Endodermal cell (in vitro differentiated cells): ENCODE measurements at regions not wholly inside any gene's neighbourhood (a gene's known extent, or its start where the extent isn't known, plus 50 kb on each side); places are given as distances from the start of the nearest gene placed in this dataset.

Experiments used
- DNase-seq: peaks from one replicate; pipeline ENCODE4 v3.0.0-alpha.2; 2017
- H3K27ac ChIP-seq: 2 replicates; pipeline ENCODE4 v1.5.1; 2013; ENCODE audit warnings: mild to moderate bottlenecking, low read depth, low read length, moderate library complexity
- H3K27me3 ChIP-seq: 2 replicates; pipeline ENCODE4 v1.6.1; 2013; ENCODE audit warnings: mild to moderate bottlenecking, low read length, moderate library complexity; ENCODE audit not compliant: insufficient read depth, control insufficient read depth, poor library complexity, severe bottlenecking
- H3K36me3 ChIP-seq: 2 replicates; pipeline ENCODE4 v1.7.0; 2013; ENCODE audit warnings: mild to moderate bottlenecking, low read length, moderate library complexity; ENCODE audit not compliant: control insufficient read depth, insufficient read depth
- H3K4me1 ChIP-seq: one replicate; pipeline ENCODE4 v1.7.0; 2013; ENCODE audit warnings: low read length; ENCODE audit not compliant: control insufficient read depth, insufficient read depth
- H3K4me3 ChIP-seq: 2 replicates; pipeline ENCODE4 v1.5.1; 2013; ENCODE audit warnings: mild to moderate bottlenecking, low read length, moderate library complexity
- H3K9ac ChIP-seq: 2 replicates; pipeline ENCODE4 v1.6.1; 2013; ENCODE audit warnings: mild to moderate bottlenecking, low read length, moderate library complexity; ENCODE audit not compliant: poor library complexity, severe bottlenecking; ENCODE audit errors: extremely low read depth
- H3K9me3 ChIP-seq: 2 replicates; pipeline ENCODE4 v1.6.1; 2013; ENCODE audit warnings: mild to moderate bottlenecking, low read length, moderate library complexity; ENCODE audit not compliant: control insufficient read depth
- H3K27ac Mint-ChIP-seq: 2 replicates; pipeline ENCODE4 v1.8.0; 2020; ENCODE audit warnings: mixed read lengths
- H3K27me3 Mint-ChIP-seq: 2 replicates; pipeline ENCODE4 v1.8.0; 2021; ENCODE audit warnings: mild to moderate bottlenecking, mixed read lengths; ENCODE audit not compliant: insufficient read depth
- H3K36me3 Mint-ChIP-seq: 2 replicates; pipeline ENCODE4 v1.8.0; 2020; ENCODE audit warnings: low read depth, mixed read lengths
- H3K4me1 Mint-ChIP-seq: 2 replicates; pipeline ENCODE4 v1.8.0; 2020; ENCODE audit warnings: mixed read lengths
- H3K4me3 Mint-ChIP-seq: 2 replicates; pipeline ENCODE4 v1.8.0; 2020; ENCODE audit warnings: mild to moderate bottlenecking, moderate library complexity, mixed read lengths
- H3K9me3 Mint-ChIP-seq: 2 replicates; pipeline ENCODE4 v1.8.0; 2020; ENCODE audit warnings: mild to moderate bottlenecking, mixed read lengths
- CTCF ChIP-seq: fragments of 200-600 bp; sonication (generic); conservative IDR thresholded peaks from 2 replicates; pipeline ENCODE4 v1.5.0; 2021; ENCODE audit warnings: antibody characterized with exemption, mild to moderate bottlenecking
- WGBS, 2 experiments: methylation state at CpG; one replicate each; pipeline versions ENCODE4 v1.1.5 to v1.1.7; 2013; ENCODE audit warnings: missing lambda C conversion rate in 2 of 2, mixed read lengths in 1 of 2; ENCODE audit not compliant: insufficient coverage in 1 of 2, insufficient read length in 1 of 2; 5-methylcytosine and 5-hydroxymethylcytosine counted together

GRCh38 chr16:21341101-21341500 lies 63.0 kb upstream of the CRYM start:
- Mint-ChIP-seq H3K4me1 (no peaks in the 10 kb centered on the region), H3K4me3 (no peak overlapping the region), H3K27me3 (peaks cover 5% of the 10 kb centered on the region), H3K36me3 (no peaks in the 10 kb centered on the region), H3K27ac (no peak overlapping the region), H3K9me3 (peaks cover 5% of the 10 kb centered on the region)
- H3K9me3 ChIP-seq = no peaks in the 10 kb centered on the region
- DNase-seq = no peak
- no peak overlapping the region for H3K4me3 ChIP-seq
- WGBS, 2 experiments = no CpG with 5 or more reads among the region's 3 CpGs
- H3K27me3 ChIP-seq = no peaks in the 10 kb centered on the region
- H3K36me3 ChIP-seq = no peaks in the 10 kb centered on the region
- no peaks in the 10 kb centered on the region for H3K4me1 ChIP-seq
- H3K27ac ChIP-seq = no peak overlapping the region
- TF ChIP-seq CTCF = no peak
- H3K9ac ChIP-seq = no peak overlapping the region

GRCh38 chr16:21339941-21340340 lies 61.9 kb upstream of the CRYM start:
- Mint-ChIP-seq H3K27me3 (peaks cover 6% of the 10 kb centered on the region), H3K9me3 (peaks cover 12% of the 10 kb centered on the region), H3K4me1 (no peaks in the 10 kb centered on the region), H3K36me3 (no peaks in the 10 kb centered on the region), H3K27ac (no peak overlapping the region), H3K4me3 (no peak overlapping the region)
- peaks cover 5% of the 10 kb centered on the region for H3K9me3 ChIP-seq
- DNase-seq = no peak
- H3K9ac ChIP-seq = no peak overlapping the region
- H3K4me3 ChIP-seq = no peak overlapping the region
- H3K4me1 ChIP-seq = no peaks in the 10 kb centered on the region
- TF ChIP-seq CTCF = no peak
- no peaks in the 10 kb centered on the region for H3K27me3 ChIP-seq
- H3K36me3 ChIP-seq = no peaks in the 10 kb centered on the region
- no peak overlapping the region for H3K27ac ChIP-seq

- H3K9ac ChIP-seq = no peak overlapping the region
- no peak overlapping the region for H3K4me3 ChIP-seq
- no peak overlapping the region for H3K27ac Mint-ChIP-seq
- DNase-seq = no peak
- H3K4me3 Mint-ChIP-seq = no peak overlapping the region
- no peak overlapping the region for H3K27ac ChIP-seq
- no peaks in the 10 kb centered on the region for H3K27me3 ChIP-seq
- H3K9me3 Mint-ChIP-seq = peaks cover 19% of the 10 kb centered on the region
- H3K36me3 Mint-ChIP-seq = no peaks in the 10 kb centered on the region
- H3K4me1 ChIP-seq = no peaks in the 10 kb centered on the region
- peaks cover 8% of the 10 kb centered on the region for H3K9me3 ChIP-seq
- WGBS, 2 experiments = 87 to 92% methylated on average over 4 of the region's 4 CpGs
- H3K4me1 Mint-ChIP-seq = no peaks in the 10 kb centered on the region
- peaks cover 3% of the 10 kb centered on the region for H3K27me3 Mint-ChIP-seq
- H3K36me3 ChIP-seq = no peaks in the 10 kb centered on the region
- no peak for TF ChIP-seq CTCF
Measured at GRCh38 chr16:21339269-21339641, 61.2 kb upstream of the CRYM start.
